ENCODE measurements at regions not wholly inside any gene's neighbourhood (a gene's known extent, or its start where the extent isn't known, plus 50 kb on each side); places are given as distances from the start of the nearest gene placed in this dataset.

DNA sequence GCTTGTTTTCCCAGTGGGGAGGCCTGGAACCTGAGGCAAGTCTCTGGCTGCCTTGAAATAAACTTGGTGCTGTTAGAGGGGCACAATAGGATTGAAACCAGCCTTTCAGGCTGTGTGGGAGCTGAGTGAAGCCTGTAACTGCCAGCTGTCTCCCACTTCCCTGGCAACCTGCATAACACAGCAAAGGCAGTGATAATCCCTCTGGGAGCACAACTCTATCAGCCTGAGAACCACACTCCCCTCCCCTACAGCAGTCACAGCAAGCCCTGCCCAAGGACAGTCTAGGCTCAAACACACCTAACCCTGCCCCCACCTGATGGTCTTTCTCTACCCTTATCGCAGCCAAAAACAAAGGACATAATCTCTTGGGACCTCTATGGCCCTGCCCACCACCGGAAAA, 683.8 kb upstream of the ATXN8OS start:
- peak; percentile 36 for DNase-seq (ENCODE audit: low spot score)

- DNase-seq (ENCODE audit: low spot score) = no peak
Measured at GRCh38 chr13:69418319-69418718, 689.3 kb upstream of the ATXN8OS start.

GRCh38 chr13:69410761-69411160, 696.9 kb upstream of the ATXN8OS start:
- no peak for DNase-seq (ENCODE audit: low spot score)

- no peak for DNase-seq (ENCODE audit: low spot score)
Measured at GRCh38 chr13:69391756-69392155, 715.9 kb upstream of the ATXN8OS start.

GRCh38 chr13:69389899-69390298, 717.7 kb upstream of the ATXN8OS start:
- no peak for DNase-seq (ENCODE audit: low spot score)

DNA sequence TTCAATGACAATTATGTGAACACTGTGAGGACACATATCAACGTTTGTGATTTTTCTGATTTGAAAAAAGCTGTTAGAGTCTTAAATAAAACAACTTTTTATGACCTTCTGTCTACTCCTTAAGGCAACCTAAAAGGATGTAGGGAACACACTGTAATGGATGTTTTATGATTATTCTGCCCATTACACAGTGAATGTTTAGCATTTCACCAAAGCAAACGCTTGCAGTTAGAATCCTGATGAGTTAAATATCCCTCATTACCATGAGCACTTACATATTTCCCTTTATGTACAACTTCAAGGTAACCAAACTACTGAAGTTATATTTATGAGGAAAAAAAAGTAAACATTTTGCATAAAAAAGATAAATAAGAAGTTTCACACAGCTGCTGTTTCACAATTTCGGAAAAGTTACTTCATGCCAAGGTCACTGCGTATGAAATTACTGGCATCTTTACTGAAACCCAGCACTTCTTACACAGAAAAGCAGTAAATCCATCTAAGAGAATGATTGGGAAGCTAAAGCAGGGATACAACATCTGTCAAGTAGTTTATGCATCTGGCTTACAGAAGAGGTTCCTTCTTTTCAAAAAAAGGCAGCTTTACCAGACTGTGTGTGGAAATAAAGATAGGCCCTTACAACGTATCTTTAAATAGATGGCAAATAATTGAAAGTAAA, 733.7 kb upstream of the ATXN8OS start:
- DNase-seq (ENCODE audit: low spot score) = no peak

DNA sequence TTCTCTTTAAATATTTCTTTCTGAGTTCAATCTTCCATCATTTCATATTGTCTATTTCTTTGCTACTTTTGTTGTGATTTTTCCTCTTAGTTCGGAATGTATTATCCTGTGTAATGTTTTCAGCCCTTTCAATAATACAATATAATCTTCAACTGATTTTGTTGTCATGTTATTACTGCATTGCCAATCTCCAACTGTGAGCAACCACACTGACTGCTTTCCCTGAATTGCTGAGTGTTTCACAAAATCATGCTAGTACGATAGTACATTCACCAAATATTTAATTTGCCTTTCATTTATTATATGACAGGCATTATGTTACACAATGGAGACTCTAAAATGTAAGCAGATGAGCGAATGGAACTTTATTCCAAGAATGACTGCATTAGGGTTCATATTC, 744.3 kb upstream of the ATXN8OS start:
- no peak for DNase-seq (ENCODE audit: low spot score)

DNA sequence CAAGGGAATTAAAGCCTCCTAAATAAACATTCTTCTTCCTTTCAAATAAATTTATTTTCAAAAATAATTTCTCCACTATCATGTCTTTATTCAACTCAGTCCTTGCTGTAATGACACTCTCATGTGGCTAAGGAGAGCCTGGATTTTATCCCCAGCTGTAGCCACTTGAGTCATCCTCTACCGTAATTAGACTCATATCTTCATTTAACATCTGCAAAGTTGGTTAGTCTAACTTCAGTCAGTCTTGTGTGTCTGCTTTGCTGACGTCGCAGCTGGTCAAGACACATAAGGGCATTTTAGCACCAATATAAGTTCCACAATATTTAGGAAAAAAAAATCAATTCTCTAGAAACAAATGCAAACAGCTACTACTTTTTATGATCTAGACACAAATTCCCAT, 776.4 kb upstream of the ATXN8OS start:
- no peak for DNase-seq (ENCODE audit: low spot score)

DNA sequence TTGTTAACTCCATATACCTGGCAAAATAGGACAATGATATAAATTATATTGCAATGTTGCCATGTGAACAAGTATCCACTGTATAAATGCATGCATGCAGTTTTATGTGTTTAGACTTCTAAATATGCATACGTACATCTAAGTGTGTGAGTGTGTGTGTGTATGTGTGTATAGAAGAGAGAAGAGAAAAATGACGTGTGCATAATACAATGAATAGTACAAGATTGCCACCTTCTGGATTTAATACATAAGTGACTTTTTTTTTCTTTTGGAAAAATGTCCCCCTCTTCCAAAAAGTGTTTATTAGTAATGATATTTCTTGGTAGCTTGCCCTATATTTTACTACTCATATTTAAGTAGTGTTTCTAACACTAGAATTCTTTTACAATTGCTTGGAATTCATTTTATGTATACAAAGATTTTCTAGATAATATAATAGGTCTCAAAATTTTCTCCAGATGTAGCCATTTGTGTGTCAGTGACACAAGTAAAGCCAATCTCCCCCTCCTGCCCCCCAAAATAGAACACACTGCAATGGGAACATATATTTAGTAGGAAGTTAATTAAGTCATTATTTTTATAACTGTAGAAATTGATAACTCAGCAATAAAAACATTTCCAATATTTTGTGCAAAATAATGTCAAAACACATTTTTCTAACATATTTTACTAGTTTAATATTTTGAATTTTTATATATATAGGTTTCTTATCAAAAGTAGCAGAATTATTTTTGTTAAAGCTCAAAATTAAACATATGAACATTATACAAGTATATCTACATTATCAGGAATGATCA, 783.3 kb upstream of the ATXN8OS start:
- DNase-seq (ENCODE audit: low spot score) = no peak

DNA sequence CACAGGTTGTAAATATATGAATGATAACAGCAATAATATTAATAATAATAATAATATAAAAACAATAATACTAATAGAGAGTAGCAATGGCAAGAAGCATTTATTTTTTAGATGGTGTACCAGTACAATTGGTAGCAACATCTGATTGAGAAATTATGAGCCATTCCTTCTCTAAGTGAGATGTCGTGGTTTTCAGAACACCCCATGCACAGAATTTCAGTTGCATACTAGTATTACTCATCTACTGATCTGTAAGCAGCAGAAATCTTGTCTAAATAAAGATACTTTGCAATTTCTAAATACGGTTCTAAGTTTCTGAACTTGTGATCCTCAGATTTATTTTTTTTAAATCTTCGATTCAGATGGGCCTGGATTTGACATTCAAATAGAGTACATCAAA, 788.0 kb upstream of the ATXN8OS start:
- no peak for DNase-seq (ENCODE audit: low spot score)

GRCh38 chr13:69315039-69315438, 792.6 kb upstream of the ATXN8OS start:
- no peak for DNase-seq (ENCODE audit: low spot score)

DNA sequence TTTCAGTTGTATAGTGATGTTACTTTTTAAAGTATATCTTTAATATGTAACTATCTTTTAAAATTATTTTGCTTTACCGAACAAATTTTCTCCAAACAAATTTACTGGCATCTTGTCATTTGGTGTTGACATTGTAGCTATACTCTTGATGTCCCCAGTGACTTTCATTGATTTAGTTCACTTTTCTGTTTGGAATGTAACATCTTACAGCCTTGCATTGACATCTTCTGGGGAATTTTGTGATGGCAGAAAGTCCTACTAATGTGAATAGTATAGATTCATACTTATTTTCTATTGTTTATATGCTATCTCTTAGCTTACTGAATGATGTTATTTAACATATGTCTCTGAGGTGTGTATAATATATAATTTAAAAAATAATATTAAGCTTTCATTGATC, 800.9 kb upstream of the ATXN8OS start:
- DNase-seq (ENCODE audit: low spot score) = no peak

- no peak for DNase-seq (ENCODE audit: low spot score)
Measured at GRCh38 chr13:69300131-69300530, 807.5 kb upstream of the ATXN8OS start.

- no peak for DNase-seq (ENCODE audit: low spot score)
Measured at GRCh38 chr13:69296130-69296529, 811.5 kb upstream of the ATXN8OS start.

DNA sequence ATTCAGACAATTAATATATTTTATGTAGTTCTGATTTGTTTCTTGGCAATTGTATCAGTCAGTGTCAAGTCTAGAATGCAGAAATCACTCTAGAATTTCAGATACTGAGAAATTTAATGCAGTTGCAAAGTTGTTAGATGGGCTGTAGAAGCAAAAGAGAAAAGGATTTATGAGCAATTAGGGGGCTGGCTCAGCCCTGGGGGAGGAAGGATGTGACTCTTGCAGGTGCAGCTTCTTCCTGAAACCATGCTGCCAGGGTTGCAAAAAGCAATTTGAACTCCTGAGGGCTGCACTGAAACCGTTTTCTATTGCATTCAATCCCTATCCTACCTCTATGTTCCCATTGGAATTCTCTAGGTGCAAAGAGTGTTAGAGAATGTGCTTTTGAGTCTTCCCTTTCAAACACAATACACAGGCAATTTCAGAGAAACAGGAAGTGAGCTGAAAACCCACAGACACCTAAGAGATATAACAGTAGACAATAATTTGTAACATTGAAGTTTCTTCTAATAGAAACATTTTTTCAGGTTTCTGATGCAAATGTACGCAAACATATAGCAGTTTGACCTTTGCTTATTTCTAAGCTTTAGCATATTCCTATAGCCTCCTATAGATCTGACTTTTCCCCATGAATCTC, 814.7 kb upstream of the ATXN8OS start:
- DNase-seq (ENCODE audit: low spot score) = no peak

DNA sequence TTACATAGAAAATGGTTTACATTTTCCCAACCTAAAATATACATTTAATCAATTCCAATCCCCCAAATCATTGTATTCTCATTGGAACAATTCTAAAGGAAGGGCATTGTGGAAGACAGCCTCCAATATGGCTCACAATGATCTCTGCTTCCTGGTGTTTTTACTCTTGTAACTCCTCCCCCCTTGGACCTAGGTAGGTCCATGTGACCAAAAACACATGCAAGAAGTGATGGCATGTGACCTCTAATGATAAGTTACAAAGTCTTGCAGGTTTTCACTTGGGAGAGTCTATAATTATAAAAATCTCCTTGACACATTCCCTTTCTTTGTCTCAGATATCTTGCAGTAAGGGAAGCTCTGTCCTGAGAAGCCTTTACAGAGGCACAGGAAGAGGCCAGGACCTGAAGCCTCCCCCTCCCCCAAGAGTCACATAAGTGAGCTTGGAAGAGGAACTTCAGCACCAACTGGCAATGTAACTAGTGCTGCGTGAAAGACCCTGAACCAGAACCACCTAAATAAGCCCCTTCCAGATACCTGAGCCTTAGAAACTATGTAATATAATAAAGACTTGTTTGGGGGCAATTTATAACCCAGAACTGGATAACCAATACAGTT, 816.2 kb upstream of the ATXN8OS start:
- no peak for DNase-seq (ENCODE audit: low spot score)

- DNase-seq (ENCODE audit: low spot score) = no peak
Measured at GRCh38 chr13:69288026-69288425, 819.6 kb upstream of the ATXN8OS start.

- DNase-seq (ENCODE audit: low spot score) = no peak
Measured at GRCh38 chr13:69287050-69287698, 820.5 kb upstream of the ATXN8OS start.

DNA sequence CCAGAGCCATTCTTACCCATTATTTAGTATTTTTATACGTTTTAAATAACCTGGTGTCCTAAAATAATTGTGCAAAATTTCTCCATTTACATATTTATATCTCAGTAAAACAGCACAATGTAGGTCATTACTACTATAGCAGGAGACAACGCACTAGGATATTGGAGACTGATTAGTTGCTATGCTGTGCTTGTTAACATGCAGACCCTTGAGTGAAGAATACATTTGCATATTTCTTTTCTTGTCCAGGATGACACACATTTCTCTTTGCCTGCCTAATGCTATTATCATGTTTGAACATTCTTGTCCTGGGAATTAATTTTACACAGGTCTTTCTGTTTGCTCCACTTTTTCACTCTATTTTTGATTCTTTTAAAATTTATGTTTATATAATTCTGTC, 823.8 kb upstream of the ATXN8OS start:
- DNase-seq (ENCODE audit: low spot score) = no peak

DNA sequence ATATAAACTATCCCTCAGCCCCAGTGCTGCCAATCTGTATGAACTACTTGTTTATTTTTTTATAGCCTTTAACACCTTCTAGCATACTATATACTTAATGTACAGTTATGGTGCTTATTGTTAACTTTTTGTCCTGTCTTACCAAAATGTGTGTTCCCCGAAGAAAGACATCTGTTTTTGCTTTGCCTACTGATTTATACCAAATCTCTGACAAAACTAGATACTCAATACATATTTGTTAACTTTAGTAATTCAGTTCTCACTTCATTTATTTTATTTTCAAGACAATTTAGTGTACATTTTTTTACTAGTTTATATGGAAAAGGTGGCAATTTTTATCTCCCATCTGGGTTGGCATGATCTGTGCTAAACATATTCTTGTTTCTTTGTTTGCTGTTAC, 824.3 kb upstream of the ATXN8OS start:
- DNase-seq (ENCODE audit: low spot score) = no peak

DNA sequence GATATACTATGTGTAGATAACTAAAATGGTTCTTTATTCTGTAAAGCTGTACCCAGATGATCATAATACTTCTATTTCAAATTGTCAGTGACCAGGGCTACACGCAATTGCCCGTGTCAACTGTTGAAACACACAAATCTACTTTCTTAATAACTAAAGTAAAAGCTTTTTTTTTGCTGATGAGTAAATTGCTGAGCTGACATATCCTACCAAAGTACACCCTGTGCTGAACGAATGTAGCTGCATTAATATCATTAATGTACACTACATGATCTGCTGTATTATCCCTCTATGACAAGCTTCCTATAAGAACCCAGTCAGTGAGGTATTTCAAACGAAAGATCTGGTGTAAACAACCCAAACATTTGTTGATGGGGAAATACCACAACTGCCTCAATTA, 827.2 kb upstream of the ATXN8OS start:
- DNase-seq (ENCODE audit: low spot score) = no peak

DNA sequence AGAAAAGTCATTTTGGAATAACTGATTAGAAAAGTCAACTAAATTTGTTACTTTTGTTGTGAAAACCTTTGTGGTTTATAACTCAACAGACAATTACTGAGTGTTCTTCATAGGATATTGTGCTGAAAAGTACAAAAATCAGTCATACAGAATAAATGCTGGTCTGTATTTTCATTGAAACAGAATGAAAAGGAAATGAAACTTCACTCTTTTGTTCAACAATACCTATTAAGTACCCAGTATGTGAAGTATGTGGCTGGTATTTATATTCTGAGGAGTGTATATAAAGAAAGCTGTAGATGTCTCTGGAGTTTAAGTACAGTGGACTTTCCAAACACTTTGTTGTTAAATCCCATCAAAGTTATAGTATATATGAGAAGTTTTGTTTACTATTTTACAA, 828.4 kb upstream of the ATXN8OS start:
- DNase-seq (ENCODE audit: low spot score) = no peak
